ENCODE measurements at regions not wholly inside any gene's neighbourhood (a gene's known extent, or its start where the extent isn't known, plus 50 kb on each side); places are given as distances from the start of the nearest gene placed in this dataset.
"Not testable (repeated sequence)": the region's sequence is repeated elsewhere in the genome, so short reads cannot be mapped to it uniquely, and the experiment has no call there.

DNA sequence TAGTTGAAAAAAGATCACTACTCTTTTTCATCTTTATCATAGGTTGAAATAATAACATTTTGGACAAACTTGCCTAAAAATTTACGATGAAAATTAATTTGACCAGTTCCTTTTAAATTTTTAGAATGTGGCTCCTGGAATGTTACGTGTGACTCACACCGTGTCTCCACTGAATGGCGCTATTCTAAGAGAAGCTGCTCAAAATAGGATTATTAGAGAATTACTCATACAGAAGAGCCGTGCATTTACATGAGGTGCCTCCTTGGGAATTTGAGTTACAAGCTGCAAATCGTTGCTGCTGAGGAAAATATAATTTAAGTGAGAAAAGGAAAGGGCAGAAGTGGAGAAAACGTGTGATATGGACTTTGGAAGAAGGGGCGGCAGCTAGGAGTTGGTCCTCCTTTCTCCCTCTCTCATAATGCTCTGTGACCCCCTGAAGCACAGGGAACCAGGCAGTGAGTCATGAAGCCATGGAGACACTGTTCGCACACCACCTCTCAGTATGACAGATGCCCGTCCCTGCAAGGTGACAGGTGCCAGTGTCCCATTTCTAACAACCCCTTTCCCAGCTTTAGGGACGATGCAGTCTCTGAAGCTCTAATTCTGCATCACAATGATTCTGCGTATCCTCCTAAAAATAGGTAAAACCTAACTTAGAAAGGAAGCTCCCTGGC is 323.2 kb upstream of the COBL start:
- DNase-seq (ENCODE audit: low spot score) = peak; percentile 86
- FAIRE-seq = peak; percentile 67

DNA sequence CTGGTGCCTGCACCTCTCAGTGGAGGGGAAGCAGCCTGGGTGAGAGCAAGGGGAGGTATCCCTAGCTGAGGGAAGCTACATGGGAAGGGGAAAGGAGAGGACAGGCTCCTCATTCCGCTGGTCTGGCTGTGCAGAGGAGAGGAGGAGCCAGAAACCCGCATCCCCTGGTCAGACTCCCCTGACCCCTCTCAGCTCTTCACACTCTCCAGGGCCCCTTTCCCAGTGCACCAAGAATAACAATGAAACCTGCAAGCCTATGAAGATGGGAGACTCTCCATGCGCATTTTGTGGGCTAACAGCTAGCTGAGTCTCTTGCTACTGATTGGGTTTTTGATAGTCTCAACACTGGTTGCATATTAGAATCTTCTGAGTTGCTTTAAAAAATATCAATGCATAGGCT is 319.9 kb upstream of the COBL start:
- no peak for DNase-seq (ENCODE audit: low spot score)
- FAIRE-seq = no peak

DNA sequence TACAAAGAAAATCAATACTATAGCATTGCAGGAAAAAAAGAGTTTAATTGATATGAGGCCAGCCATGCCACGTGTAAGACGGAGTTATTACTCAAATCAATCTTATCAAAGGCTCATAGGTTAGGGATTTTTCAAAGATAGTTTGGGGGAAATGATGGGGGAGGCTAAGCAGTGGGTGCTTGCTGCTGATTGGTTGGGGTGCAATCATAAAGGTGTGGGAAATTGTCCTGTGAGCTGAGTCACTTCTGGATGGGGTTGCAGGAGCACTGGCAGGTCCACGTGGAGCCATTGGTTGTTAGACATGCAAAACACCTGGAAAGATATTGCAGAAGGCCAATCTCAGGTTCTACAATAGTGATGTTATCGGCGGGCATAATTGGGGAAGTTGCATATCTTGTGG is 319.2 kb upstream of the COBL start:
- FAIRE-seq (peak; percentile 63), DNase-seq (ENCODE audit: low spot score) (no peak)

DNA sequence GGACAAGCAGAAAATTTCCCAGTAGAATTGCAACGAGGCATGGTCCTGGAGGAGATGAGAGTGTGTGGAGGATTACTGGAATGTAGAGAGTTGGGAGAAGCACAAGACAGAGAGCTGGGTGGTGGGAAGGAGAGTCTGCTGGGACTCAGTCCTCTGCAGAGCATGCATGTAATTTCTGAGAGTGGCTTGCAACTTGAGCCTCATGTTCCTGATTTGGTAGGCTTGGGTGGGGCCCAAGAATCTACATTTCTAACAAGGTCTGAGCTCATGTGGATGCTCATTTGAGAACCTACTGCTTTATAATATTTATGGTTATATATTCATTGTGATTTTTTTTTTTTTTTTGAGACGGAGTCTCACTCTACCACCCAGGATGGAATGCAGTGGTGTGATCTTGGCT is 317.9 kb upstream of the COBL start:
- FAIRE-seq (no peak), DNase-seq (ENCODE audit: low spot score) (no peak)

DNA sequence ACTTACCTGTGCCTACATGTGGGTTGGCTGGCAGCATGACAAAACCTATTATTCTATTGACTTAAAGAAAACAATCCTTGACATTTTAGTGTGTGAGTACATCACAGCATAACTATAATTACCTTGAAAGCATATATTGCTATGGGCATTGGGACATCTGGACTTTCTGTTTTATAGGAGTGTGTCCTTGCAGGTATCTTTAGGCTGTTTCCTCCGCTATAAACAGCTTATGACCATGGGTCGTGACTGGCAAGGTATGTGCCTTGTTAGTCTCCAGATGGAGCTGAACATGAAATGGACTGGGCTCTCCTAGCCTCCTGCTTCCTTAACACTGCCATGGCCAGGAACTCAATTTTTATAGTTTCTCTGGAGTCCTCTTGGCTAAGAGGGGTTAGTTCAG is 317.4 kb upstream of the COBL start:
- DNase-seq (ENCODE audit: low spot score) (no peak), FAIRE-seq (no peak)

DNA sequence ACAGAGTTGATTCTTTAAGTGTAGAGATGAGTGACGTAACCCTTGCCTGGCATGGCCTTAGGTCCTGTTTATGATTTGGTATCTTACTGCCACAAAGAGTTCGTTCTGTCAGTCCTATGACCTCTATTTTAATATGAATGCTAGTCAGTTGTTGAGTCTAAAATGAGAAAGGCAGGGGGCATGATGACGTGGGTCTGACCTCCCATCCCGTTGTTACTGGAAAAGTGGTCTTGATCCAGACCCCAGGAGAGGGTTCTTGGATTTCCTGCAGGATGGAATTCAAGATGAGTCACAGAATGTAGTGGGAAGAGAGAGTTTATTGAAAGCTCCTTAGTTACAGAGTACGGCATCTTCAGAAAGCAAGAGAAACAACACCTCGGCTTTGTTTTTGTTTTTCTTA is 317.0 kb upstream of the COBL start:
- peak; percentile 74 for FAIRE-seq
- DNase-seq (ENCODE audit: low spot score) = no peak

DNA sequence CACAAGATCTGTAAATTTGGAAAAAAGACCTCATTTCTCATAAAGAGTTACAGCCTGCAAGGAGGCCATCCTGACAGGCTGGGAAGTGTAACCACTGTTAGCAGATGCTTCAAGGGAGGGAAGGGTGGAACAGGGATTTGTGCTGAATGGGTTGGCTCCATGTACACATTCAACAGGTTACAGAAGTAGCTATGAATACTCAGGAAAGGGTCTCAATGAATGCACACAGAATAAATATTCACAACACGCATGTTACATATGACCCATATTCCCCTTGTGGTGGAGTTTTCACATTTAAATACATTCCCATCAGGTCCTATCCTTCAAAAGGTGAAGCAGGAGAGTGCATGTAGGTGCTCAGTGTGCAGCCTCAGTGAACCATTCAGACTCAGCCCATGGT is 316.4 kb upstream of the COBL start:
- FAIRE-seq (no peak), DNase-seq (ENCODE audit: low spot score) (no peak)

DNA sequence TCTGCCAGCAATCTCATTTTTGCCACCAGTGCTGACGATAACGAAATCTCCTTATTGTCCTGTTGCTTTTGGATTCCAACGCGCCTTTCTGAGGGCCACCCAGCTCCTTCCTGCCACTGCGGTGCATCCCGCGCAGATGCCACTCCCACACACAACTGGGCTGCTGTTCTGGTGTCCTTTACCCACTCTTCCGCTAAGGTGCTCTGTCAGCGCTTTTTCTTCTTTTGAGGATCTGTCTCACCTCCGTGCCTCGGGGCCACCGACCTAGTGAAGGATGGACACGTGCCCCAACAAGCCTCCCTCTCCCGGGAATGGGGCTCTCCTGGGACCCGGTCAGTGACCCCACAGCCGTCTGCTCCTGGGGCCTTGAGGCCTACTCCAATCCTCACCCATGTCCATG is 314.3 kb upstream of the COBL start:
- no peak for FAIRE-seq
- no peak for DNase-seq (ENCODE audit: low spot score)

DNA sequence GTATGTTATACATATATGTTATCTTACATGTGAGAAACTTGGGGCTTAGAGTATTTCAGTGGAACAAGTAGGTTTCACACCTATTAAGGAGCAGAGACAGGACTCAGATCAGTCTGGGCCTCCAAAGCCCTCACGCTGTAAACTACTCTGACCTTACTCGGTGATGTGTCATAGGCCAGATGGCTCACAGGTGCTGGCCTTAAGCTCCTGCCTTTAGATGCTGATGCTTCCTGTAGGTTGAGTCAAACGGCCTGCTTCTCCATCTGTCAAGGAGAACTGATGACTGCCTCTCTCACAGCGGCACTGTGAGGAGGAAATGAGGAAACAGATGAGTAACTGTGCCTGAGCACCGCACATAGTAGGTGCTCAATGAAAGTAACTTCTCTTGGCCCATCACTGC is 312.6 kb upstream of the COBL start:
- FAIRE-seq = peak; percentile 27
- no peak for DNase-seq (ENCODE audit: low spot score)

DNA sequence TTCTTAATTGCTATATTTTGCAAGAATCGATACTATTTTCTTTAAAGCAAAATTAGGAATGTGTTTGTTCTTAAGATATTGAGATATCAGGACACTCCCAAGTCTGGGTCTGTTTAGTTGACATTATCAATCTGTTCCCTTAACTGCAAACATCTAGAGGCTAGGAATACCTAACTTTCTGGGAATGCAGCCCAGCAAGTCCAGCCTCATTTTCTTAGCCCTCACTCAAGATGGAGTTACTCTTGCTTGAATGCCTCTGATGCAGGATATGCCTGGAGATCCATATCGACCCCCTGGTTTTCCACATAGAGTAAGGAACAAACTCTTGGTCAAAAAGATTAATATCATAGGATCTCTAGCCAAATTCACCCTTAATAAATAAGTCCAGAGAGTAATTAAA is 305.3 kb upstream of the COBL start:
- no peak for FAIRE-seq

DNA sequence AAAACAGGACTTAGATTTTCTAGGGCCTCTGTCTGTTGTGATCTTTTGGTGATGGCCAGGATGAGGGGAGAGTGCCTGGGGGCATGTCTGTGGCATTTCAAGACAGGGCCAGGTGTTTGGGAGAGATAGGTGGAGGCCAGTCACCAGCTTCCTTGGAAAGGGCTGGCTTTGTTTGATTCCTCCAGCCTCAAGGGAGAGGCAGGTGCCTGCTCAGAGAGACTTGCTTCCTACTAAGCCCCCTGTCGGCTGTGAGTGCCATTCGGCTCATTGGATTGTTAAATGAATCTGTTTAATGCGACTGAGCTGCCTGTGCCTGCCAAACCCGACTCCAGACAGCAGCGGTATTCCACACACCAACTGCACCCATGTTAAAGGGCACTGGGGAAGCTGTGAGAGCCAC is 304.1 kb upstream of the COBL start:
- no peak for FAIRE-seq
- no peak for DNase-seq (ENCODE audit: low spot score)

More for the DNA sequence above, 305.3 kb upstream of the COBL start:
- no peak for DNase-seq (ENCODE audit: low spot score)

DNA sequence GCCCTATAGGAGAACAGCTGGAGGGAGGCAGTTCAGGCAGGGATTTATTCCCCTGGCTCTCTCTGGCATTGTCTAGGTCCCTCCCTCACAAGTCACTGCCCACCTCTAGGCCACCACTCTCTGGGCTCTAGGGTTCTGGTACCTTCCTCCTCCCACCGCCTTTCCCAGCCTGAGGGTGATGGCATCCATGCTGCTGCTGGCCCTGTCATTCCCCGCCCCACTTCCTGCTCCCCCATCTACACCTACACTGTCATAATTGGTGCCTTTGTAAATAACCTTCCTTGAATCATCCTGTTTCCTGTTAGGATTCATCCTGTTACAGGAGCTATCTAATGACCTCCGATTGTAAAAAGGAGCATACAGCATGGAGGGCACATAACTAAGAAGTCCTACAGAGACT is 303.3 kb upstream of the COBL start:
- peak; percentile 74 for FAIRE-seq
- DNase-seq (ENCODE audit: low spot score) = no peak

DNA sequence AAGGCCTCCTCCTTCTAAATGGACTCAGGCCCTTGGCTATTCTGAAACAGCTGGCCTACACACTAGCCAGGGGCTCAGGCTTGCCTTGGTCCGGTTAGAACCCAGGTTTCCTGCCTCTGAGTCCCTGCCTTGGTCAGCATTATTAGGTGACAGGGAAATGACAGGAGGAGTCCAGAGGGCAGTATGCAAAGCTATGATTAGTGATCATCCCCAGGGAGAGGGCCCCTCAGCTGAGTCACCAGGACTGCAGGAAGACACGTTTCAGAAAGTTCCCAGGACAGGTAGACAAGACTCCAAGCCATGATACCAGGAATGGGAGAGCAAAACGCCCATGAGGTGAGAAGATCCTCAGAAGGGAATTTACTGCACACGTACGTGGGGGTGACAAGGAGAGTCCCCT is 301.1 kb upstream of the COBL start:
- DNase-seq (ENCODE audit: low spot score) (no peak), FAIRE-seq (no peak)

DNA sequence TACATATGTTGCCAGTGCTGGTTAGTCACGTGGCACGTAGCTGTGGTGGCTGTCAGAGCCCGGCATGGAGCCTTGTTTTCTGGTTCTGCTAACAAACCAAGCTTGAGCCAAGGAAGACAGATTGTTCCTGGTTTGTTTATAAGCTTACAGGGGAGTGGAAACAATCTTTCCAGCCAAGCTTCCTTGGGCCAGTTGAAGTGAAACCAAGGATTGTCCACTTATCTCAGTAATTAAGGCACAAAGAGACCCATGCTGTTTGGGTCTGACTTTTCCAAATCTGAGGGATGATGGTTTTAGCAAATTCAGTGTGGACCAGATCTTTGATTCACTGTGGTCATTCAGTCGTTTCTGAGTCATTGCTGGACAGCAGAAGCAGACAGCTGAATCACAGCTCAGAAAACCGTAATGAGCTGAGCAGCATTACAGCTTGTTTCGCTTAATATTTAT is 297.3 kb upstream of the COBL start:
- peak; percentile 56 for FAIRE-seq
- DNase-seq (ENCODE audit: low spot score) = peak; percentile 39

DNA sequence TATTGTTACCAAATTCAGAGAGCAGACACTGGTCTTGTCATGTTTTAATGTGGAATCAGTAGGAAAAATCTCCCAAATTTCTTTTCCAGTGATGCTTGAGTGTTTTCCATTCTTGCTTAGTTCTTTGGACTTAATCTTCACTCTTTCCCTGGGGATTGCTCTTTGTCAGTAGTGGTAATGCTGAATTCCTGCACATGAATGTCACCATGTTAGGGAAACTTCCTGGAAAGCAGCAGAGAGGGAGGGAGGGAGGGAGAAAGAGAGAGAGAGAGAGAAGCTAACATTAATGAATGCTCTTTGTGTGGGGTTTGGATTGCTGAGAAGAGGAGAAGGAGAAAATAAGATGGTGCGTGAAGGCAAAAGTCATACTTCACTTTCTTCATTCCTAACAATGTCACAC is 295.3 kb upstream of the COBL start:
- DNase-seq (ENCODE audit: low spot score) (peak; percentile 41), FAIRE-seq (peak; percentile 72)

DNA sequence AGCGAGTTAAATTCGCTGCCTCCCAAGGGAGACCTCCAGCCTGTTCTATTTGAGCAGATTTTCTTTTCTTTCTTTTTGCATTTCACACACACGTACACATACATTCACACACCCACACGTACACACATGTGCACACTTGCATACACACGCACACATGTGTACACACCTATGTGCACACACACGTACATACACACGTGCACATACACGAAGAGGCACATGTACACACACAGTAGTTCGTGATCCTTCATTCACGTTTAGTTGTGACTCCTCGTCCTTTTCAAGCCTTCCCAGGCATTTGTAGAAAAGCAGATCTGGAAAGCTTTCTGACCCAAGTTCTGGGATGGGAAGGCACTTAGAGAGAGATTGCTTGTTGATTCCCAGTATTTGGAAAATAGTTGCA is 290.8 kb upstream of the COBL start:
- FAIRE-seq = peak; percentile 99
- no peak for DNase-seq (ENCODE audit: low spot score)

DNA sequence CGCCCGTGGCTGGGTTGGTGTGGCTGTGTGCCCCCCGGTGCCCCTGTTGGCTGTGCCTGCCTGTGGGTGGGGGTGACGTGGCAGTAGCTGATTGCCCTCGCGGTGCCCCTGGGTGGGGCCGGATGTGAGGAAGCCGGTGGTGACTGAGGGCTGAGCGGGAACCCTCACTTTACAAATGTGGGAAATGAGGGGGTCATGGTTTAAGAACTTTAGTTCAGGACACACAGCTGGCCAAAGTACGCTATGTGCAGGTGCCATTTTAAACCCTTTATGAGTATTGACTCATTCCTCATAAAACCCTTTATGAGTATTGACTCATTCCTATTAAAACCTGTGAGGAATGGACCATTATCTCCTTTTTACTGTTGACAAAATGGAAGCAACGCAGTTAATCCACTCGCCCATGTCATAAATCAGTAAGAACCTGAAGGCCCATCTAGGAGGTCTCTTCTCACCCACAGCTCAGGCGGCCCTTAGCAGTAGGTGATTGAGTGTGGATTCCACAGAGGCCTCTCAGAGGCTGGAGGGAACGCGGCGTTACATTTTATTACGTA is 290.1 kb upstream of the COBL start:
- peak; percentile 90 for DNase-seq (ENCODE audit: low spot score)
- FAIRE-seq = no peak

DNA sequence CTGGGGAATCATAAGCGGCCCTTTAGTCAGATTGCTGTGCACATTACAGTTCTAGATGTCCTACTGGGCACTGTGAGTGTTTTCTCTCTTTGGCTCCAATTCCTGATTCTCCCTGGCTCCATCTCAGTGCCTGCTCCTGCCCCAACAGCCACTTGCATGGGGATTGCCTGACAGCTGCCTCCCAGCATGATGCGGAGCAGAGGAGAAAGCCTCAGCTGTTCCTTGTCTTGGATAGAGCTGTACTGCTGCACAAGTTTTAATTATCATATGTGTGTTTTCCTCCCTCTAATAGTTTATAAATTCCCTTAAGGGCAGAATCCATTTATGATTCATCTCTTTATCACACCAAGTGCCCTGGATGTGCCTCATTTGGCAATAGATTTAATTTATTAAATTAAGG is 285.8 kb upstream of the COBL start:
- FAIRE-seq = no peak
- DNase-seq (ENCODE audit: low spot score) = no peak

DNA sequence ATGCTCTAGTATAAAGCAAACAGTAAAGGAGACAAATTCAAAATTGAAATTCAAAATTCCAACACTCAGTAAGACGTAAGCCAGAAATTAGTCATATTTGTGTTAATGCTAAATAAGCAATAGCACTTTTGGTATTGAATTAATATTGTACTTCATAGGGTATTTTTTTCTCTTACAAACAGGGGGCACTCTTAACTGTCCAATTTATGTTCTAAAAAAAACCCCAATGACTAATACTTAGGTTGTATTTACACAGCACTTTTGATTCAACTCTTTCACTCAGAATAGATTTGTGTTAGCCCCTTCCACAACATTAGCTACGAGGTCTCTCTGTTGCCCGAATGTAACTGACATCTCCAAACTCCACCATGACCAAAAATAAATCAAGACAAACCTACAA is 284.9 kb upstream of the COBL start:
- FAIRE-seq = no peak
- no peak for DNase-seq (ENCODE audit: low spot score)

DNA sequence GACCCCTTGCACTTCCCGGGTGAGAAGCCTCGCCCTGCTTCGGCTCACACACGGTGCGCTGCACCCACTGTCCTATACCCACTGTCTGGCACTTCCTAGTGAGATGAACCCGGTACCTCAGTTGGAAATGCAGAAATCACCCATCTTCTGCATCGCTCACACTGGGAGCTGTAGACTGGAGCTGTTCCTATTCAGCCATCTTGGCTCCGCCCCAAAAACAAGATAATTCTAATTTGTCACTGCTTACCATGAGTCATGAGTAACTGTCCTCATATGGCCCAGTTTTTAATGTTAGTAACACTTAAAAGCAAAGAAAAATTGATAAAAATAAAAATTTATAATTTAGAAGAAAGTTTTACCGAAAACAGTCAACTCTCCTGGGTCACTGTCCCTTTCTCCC is 283.3 kb upstream of the COBL start:
- not testable (repeated sequence) for FAIRE-seq; DNase-seq (ENCODE audit: low spot score)

DNA sequence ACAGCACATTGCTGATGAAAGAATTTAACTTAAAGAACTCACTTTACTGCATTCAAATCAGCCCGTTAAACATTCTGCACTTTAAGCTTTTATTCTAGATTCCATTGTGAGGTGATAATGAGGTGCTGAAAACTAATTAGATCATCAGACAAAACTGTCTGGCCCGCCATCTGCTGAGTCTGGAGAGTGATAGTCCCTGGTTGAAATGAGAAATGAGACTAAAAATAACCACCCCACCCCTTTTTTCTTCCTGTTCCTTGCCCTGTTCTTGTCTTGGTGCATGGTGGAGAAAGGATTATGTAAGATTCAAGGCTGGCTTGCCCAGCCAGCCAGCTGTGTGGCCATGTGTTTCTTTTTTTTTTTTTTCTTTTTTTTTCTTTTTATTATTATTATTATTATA is 277.0 kb upstream of the COBL start:
- no peak for DNase-seq (ENCODE audit: low spot score)
- FAIRE-seq = no peak

DNA sequence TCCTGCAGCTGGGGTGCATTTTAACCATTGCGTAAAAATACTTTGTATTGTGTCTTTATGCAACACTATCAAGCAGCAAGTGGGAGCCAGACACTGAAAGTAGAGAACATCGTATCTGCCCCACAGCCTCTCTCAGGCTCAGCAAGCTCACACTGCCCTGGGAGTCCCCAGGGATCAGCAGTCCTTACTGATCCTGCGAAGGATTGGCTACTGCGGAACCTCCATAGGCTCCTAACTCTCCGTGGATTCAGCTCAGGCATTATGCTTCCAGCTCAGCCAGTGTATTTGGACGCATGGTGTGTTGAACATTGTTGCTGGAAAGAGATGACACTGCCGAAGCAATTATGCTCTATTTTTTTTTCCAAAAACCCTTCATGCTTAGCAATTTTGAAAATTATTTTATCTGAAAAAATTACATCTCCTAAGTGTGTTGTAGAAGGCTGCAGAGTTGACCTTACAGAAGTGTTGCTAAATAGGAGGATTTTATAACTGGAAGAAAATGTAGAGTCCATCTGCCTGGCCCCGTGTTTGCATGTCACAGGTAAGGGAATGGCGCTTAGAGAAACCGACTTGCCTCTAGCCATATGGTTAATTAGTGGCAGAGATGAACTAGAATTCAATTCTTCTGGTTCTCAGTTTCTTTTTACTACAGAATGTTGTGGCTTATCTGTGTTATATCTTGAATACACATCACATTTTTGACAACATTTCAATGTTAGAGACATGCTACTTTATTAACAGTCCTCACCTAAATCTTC is 276.4 kb upstream of the COBL start:
- DNase-seq (ENCODE audit: low spot score) (no peak), FAIRE-seq (no peak)

DNA sequence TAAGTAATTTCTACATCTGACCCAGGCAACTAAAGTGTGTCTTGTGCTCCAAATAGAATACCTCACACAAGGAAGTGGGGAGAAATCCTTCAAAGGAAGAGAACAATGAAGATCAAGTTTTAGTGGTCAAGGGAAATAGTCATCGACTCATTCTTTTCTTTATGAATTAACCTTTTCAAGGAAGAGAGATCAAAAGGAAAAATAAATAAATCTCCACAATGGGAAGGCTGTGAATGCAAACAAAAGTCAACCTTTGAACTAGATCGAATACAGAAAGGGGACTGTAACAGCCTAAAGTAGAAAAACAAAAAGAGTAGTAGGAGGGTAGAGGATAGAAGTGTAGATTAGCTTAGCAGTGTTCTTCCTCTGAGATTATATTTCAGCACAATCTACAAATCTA is 274.6 kb upstream of the COBL start:
- DNase-seq (ENCODE audit: low spot score) (no peak), FAIRE-seq (no peak)

Measured in urothelium cell line (cell line).